Hematopoietic multipotent progenitor cell treated with erythropoietin and hydrocortisone succinate and interleukin-3 and kit ligand, for 17 days (in vitro differentiated cells): ENCODE measurements at regions not wholly inside any gene's neighbourhood (a gene's known extent, or its start where the extent isn't known, plus 50 kb on each side); places are given as distances from the start of the nearest gene placed in this dataset.

Source experiments
- DNase-seq: peaks from one replicate; pipeline ENCODE4 v3.0.0-alpha.2; 2015; ENCODE audit warnings: low spot score

GRCh38 chr4:117429506-117429905 lies 344.1 kb upstream of the TRAM1L1 start:
- DNase-seq: no peak

DNA sequence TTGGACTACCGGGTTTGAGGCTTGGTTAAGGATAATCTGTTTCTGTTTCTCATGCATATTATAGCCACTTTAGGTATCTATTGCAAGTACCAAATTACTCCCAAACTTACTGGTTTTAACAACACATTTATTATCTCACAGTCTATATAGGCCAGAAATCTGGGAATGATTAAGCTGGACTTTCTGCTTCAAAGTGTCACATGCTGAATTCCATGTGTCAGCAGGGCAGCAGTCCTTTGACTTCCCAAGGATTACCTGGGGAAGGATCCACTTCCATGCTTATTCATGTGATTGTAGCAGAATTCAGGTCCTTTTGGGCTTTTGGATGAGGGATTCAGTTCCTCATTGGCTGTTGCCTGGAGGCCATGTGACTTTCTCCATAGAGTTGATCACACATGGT lies 349.0 kb upstream of the TRAM1L1 start:
- no peak for DNase-seq

DNA sequence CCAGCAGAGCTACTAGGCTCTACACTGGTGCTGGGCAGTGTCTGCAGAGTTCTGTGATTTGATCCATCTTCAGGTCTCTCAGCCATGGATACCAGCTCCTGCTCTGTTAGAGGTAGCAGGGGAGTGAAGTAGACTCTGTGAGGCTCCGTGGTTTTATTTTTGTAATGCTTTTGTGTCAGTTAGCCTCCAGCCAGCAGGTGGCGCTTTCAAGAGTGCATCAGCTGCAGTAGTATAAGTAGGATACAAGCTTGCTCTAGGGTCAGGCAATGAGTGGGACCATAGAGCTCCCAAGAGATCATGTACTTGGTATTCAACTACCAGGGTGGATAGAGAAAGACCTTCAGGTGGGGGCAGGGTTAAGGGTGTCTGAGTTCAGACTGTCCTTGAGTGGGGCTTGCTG lies 362.5 kb upstream of the TRAM1L1 start:
- DNase-seq: peak; percentile 8

- DNase-seq: no peak
Observed at GRCh38 chr4:117455088-117455487, 369.7 kb upstream of the TRAM1L1 start.

DNA sequence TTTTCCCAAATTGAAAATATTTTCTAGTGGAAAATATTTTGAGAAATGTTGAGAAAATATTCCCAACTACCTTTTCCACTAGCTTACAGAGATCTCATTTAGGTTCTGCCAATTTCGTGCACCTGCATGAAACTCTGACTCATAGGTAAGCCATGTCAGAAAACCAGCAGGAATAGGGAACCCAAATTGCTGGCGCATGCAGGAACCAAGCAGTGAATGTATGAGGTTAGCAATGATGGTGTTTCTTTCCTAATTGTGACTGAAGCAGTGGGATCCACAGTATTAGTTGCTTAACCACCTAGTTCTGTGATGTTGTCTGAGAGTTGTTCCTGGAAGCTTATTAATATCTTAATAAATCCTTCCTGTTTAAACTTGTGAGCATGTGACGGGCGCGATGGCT lies 381.0 kb upstream of the TRAM1L1 start:
- DNase-seq: no peak

DNA sequence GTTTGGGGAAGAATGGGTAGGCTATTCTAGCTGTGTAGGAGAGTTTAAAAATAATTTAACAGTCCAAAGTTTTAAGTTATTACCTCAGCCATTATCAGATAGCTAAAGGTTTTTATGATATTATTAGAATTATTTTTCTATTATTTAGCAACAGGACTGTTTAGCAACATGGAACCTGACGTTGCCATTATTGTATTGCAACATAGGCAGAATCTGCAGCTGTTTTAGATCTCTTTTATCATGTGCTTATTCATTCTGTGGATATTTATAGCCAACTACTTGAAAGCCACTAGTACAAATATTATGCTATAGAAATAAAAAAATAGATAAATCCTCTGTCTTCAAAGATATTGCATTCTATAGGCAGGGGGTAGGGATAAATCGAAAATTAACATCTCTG lies 382.0 kb upstream of the TRAM1L1 start:
- DNase-seq: no peak

DNA sequence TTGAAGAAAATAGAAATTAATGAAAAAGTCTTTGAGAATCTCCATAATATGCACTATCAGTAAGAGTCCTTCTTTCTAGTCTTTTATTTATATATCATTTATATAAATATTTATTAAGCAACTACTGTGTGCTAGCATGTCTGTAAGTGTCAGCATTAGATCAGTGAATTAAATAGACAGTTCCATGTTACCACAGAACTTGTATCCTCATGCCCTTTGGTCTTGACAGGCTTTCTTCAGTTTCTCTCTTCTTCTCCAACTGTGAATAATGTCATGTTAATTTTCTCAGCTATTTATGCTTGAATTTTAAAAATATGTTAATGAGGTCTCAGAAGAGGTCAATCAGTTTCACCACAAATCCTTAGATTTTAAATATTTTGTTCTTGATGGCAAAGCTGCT lies 389.6 kb upstream of the TRAM1L1 start:
- DNase-seq: no peak

DNA sequence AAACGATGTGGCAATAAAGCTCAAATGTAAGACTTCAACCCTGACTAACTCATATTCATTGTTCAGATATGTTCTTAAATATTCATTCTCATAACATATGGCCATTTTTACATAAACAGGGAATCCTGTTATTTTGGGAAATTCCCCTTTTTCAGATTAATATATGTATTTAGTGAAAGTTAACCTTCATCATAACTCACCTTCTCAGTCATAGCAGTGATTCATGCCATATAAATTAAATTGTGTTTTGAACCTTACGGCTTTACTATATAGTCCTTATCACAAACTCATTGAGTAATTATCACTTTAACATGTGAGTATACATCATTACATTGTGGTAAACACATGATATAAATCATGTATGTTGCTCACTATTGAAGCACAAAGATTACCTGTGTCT lies 392.5 kb upstream of the TRAM1L1 start:
- DNase-seq: no peak

DNA sequence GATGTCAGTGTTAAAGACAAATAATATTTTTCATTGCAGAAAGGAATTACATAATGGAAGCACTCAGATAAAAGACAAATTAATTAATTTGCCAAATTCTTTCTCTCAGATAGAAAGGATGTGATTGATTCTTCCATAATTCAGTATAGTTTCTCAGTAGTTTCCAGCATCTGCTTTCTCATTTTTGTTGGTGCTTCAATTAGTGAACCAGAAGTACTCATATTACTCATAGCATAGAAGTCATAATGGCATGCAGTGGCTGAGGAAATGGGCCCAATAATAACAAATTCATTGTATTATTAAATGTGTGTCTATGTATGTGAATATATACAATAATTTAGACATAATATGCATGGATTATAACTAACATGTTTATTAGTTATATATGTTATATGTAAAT lies 393.3 kb upstream of the TRAM1L1 start:
- DNase-seq: no peak

DNA sequence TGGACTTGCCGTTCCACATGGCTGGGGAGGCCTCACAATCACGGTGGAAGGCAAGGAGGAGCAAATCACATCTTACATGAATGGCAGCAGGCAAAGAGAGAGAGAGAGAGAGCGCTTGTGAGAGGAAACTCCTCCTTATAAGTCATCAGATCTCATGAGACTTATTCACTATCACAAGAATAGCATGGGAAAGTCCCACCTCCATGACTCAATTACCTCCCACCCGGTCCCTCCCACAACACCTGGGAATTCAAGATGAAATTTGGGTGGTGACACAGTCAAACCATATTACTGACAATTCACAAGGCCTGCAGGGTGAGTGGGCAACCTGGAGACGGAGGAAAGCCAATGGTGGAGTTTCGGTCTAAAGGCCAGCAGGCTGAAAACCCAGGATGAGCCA lies 394.3 kb upstream of the TRAM1L1 start:
- no peak for DNase-seq

DNA sequence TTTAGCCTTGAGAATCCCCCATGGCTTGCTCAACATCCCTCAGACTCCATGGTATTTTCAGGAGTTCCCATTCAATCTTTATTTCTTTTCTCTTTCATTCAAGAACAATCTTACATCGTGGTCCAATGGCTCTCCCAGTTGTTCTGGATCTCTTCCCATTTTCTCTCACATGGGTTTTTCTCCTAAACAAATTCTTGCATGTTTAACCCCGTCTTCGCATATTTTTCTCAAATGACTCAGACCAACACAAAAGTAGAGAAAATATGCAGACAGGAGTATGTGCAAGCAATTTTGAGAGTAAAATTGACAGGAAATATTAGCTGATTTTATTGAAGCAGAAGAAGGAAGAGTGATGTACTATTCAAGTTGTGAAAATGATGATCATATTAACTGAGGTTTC lies 396.4 kb upstream of the TRAM1L1 start:
- DNase-seq: no peak

DNA sequence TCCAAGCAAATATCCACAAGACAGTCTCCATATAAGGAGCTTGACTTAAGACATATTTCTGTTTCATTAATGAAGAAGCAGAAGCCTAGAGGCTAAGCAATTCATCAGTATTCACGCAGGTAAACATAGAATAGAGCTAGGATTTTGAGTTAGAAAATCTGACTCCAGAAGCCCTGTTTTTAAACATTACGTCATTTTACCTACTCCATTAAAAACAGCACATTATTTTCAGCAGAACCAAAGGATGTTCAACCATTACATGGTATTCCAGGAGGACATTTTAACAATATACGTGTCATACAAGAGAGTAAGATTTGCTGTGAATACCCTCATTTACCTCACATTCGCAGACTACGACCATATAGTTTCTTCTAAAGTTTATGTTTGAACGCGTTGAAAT lies 403.3 kb upstream of the TRAM1L1 start:
- DNase-seq: no peak

GRCh38 chr4:117489107-117489506 lies 403.7 kb upstream of the TRAM1L1 start:
- DNase-seq: no peak

DNA sequence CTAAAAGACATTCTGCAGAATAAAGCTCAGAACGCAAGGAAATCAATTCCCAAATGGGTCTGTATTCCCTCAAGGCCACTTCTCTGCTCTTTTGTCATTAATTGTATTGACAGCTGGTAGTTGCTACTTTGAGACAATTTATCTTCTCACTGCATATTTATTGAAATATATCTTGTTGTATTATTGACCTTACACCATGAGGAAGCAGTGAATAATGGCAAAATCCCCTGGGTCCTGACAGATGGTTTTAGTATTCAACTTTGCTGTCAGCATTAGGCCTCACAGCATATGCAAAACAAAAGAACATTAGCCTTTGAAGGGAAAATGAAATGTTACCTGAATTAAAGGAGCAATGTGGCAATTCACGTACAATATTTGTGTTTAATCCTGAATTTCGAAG lies 406.1 kb upstream of the TRAM1L1 start:
- DNase-seq: no peak

- no peak for DNase-seq
Observed at GRCh38 chr4:117495802-117496201, 410.4 kb upstream of the TRAM1L1 start.

- DNase-seq: no peak
Observed at GRCh38 chr4:117512414-117512813, 427.0 kb upstream of the TRAM1L1 start.

DNA sequence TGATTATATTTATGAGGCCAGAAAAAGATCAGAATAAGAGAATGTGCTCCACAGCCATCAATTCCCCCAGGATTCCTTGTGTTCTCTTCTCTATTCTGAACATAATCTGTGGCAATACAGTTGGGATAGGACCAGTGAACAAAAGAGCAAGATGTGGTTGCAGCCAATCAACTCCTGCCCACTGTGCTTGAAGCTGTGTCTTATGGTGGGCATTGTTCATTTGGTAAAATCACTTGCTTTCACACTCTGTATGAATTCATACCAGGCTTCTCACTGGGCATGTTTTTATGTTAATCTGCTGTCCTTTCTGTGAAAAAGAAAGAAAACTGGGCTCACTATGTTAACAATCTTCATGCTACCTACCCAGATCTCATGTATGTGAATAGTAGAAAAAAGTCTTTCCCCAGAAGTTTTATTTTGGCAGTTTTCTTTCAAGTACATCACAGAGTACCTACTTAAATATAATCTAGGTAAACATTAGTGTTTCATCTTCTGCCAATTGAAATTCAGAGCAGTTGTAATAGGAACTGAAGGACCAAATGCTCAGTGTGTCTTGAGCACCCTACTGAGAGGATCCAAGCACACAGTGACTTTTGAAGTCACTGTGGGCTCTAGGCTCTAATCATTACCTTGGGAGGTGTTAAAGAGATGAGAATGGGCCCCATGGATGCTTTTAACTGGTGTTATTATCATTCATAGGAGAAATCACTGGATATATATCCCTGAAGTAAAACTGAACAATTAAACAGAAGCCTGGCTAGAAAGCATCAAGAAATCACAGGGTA lies 429.2 kb upstream of the TRAM1L1 start:
- no peak for DNase-seq

- DNase-seq: no peak
Observed at GRCh38 chr4:117515921-117516320, 430.5 kb upstream of the TRAM1L1 start.

- no peak for DNase-seq
Observed at GRCh38 chr4:117527601-117528000, 442.2 kb upstream of the TRAM1L1 start.

DNA sequence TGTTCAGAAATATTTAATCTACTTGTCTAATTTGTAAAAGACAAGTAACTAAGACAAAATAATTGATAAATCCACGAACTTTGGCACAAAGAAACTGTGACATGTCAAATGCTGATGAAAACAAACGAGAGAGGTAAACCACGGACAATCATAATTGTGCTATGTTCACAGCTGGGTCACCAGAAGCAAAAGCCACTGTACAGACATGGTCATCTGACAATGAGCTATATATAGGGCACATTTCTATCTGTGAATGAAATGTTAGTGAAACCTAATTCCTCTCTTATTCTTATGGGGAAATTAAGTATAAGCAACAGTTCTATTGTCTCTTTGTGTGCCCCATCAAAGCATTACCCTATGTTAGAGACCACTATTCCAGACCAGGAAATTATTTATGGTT lies 444.0 kb upstream of the TRAM1L1 start:
- DNase-seq: no peak

GRCh38 chr4:117533501-117533900 lies 448.1 kb upstream of the TRAM1L1 start:
- no peak for DNase-seq

- no peak for DNase-seq
Observed at GRCh38 chr4:117545039-117545438, 459.7 kb upstream of the TRAM1L1 start.

GRCh38 chr4:117549524-117549923 lies 464.1 kb upstream of the TRAM1L1 start:
- DNase-seq: no peak

GRCh38 chr4:117550085-117550484 lies 464.7 kb upstream of the TRAM1L1 start:
- no peak for DNase-seq

DNA sequence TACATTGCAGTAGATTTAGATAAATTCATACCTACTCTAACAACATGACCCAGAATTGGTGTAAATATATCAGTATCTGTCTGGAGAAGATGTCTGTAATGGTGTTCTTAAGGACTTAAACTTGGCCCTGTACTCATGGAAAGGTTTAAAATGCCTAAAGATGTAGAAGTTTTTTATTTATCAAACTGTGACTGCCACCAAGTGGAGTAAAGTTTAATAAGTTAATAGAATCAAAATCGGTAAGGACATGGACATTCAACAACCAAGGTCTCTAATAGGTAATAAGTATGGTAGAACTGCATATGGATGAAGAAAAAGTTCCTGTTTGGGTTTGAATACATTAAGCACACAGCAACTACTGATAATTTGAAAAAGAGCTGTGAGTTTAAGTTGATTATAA lies 474.0 kb upstream of the NDST3 start:
- no peak for DNase-seq
